Activated CD4-positive, alpha-beta memory T cell treated with anti-CD3 and anti-CD28 coated beads, Interleukin-2, amount 10 ng/mL, durations not matched to agents 7 days and 5 days (primary cell): ENCODE measurements at regions not wholly inside any gene's neighbourhood (a gene's known extent, or its start where the extent isn't known, plus 50 kb on each side); places are given as distances from the start of the nearest gene placed in this dataset.

Experiments used
- CTCF ChIA-PET: fragments of 350-600 bp; sonication (Branson Sonifier 250); formaldehyde crosslinking; loops from one replicate; lab custom pipeline; 2021; ENCODE audit warnings: antibody characterized with exemption, inconsistent platforms; lab: Charles Lee
- POLR2A ChIA-PET: fragments of 350-600 bp; sonication (Branson Sonifier 250); formaldehyde crosslinking; loops from one replicate; lab custom pipeline; 2021; ENCODE audit warnings: antibody characterized with exemption; lab: Charles Lee
- DNase-seq: peaks from one replicate; pipeline ENCODE4 v3.0.0-alpha.2; 2020
- H3K27ac Mint-ChIP-seq: one replicate; pipeline ENCODE4 v1.8.0; 2021; ENCODE audit warnings: mild to moderate bottlenecking, mixed read lengths
- H3K27me3 Mint-ChIP-seq: one replicate; pipeline ENCODE4 v1.8.0; 2021; ENCODE audit warnings: mixed read lengths
- H3K36me3 Mint-ChIP-seq: one replicate; pipeline ENCODE4 v1.8.0; 2021; ENCODE audit warnings: low read depth, mixed read lengths
- H3K4me1 Mint-ChIP-seq: one replicate; pipeline ENCODE4 v1.8.0; 2021; ENCODE audit warnings: mixed read lengths
- H3K4me3 Mint-ChIP-seq: one replicate; pipeline ENCODE4 v1.8.0; 2021; ENCODE audit warnings: mild to moderate bottlenecking, mixed read lengths
- H3K9me3 Mint-ChIP-seq: one replicate; pipeline ENCODE4 v1.8.0; 2021; ENCODE audit warnings: mixed read lengths

DNA sequence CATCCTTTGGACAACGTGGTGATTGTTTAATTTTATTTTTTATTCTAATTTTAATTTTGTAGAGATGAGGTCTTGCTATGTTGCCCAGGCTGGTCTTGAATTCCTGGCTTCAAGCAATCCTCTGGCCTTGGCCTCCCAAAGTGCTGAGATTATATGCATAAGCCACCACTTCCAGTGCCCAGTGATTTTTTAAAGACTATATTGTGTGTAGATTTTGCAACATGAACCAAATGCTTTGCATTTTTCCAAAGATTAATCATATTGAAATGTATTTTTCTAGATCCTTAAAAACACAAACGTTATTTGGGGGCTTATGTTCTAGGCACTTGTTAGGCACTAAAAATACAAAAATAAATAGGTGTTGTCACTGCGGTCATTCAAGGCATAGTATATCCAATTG is 117.6 kb upstream of the CCN2 start:
- no peak overlapping the region for H3K27ac Mint-ChIP-seq
- no peaks in the 10 kb centered on the region for H3K4me1 Mint-ChIP-seq
- no peaks in the 10 kb centered on the region for H3K36me3 Mint-ChIP-seq
- no peak for DNase-seq
- H3K9me3 Mint-ChIP-seq = no peaks in the 10 kb centered on the region
- POLR2A ChIA-PET = no interaction called here
- H3K4me3 Mint-ChIP-seq = no peak overlapping the region
- CTCF ChIA-PET = no interaction called here
- H3K27me3 Mint-ChIP-seq = no peaks in the 10 kb centered on the region

DNA sequence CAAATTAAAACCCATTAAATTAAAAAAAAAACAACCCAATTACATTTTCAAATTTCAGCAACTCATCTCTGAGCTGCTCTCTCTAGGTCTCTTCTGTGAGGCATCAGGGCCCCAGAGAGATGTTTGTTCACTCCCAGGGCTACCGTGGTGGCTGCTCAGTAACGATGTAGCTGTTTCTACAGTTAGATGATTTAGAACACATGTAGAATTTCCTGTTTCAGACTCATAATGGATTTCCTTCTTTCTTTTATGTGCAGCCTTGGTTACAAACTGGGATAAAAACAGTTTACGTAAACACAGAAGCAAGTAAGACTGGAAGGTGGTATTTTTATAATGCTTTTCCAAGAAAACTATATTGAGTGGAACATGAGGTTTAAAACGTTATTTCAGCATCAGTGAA is 116.1 kb upstream of the CCN2 start:
- Mint-ChIP-seq H3K36me3 (no peaks in the 10 kb centered on the region), H3K9me3 (no peaks in the 10 kb centered on the region), H3K4me3 (no peak overlapping the region), H3K27ac (no peak overlapping the region), H3K4me1 (no peaks in the 10 kb centered on the region), H3K27me3 (no peaks in the 10 kb centered on the region)
- ChIA-PET CTCF (no interaction called here), POLR2A (no interaction called here)
- DNase-seq = no peak

DNA sequence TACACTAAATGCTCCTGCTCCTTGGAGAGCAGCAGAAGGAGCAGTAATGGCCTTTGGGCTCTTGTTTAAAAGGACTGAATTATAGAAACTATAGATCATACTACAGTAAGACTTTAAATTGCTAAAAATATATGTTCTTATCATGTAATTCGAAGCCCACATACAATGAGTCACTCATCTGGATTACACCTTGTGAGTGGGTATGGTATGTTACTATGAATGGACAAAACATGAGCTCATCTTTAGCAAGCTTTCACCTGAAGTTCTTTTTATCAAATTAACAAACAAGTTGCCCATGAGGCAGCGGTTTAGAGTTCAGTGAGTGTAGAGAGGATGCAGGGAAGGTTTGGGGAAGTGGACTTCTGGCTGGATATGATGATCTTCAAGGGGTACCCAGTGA is 114.4 kb upstream of the CCN2 start:
- no peaks in the 10 kb centered on the region for H3K27me3 Mint-ChIP-seq
- no peak for DNase-seq
- H3K4me3 Mint-ChIP-seq = no peak overlapping the region
- no peaks in the 10 kb centered on the region for H3K36me3 Mint-ChIP-seq
- POLR2A ChIA-PET = no interaction called here
- no peaks in the 10 kb centered on the region for H3K9me3 Mint-ChIP-seq
- H3K4me1 Mint-ChIP-seq = no peaks in the 10 kb centered on the region
- H3K27ac Mint-ChIP-seq = no peak overlapping the region
- CTCF ChIA-PET = no interaction called here

DNA sequence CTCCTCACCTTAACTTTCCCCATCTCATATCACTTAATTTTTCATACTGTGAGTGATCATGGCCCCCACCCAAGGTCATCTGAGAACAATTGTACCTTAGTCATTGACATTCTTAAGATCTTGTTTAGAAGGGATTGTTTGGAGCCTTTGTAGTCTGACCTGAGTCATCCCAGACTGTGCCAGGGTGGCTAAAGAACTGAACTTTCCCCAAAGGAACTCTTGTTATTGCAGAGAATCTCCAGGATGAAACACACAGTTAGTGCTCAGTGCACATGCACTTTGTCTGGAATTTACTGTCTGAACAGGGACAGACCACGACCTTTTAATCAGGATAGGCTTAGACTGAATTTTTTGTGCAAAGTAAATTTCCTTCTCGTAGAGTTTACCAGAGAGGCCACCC is 112.6 kb upstream of the CCN2 start:
- DNase-seq = no peak
- Mint-ChIP-seq H3K4me3 (no peak overlapping the region), H3K9me3 (no peaks in the 10 kb centered on the region), H3K36me3 (no peaks in the 10 kb centered on the region), H3K27me3 (no peaks in the 10 kb centered on the region), H3K27ac (no peak overlapping the region), H3K4me1 (no peaks in the 10 kb centered on the region)
- CTCF ChIA-PET = no interaction called here
- POLR2A ChIA-PET = no interaction called here

DNA sequence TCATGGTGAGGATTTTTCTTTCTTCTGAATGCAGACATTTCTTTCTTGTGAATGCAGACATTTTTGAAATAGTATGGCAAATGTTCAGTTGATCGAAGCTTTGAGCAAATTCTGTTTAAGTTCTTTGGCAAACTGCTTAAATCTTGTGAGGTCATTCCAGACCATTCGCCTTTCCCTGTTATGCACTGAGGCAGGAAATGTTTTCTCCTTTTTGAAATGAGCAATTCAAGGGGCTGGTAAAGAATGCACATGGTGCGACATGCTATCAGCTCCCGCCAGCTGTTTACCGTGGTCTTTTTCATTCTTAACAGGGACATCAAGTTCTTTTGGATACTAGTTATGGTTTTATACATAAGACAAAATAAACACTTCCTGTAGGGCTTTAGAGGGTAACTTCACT is 112.0 kb upstream of the CCN2 start:
- Mint-ChIP-seq H3K4me1 (no peaks in the 10 kb centered on the region), H3K4me3 (no peak overlapping the region), H3K27ac (no peak overlapping the region), H3K36me3 (no peaks in the 10 kb centered on the region), H3K27me3 (no peaks in the 10 kb centered on the region), H3K9me3 (no peaks in the 10 kb centered on the region)
- ChIA-PET POLR2A (no interaction called here), CTCF (no interaction called here)
- DNase-seq = no peak

DNA sequence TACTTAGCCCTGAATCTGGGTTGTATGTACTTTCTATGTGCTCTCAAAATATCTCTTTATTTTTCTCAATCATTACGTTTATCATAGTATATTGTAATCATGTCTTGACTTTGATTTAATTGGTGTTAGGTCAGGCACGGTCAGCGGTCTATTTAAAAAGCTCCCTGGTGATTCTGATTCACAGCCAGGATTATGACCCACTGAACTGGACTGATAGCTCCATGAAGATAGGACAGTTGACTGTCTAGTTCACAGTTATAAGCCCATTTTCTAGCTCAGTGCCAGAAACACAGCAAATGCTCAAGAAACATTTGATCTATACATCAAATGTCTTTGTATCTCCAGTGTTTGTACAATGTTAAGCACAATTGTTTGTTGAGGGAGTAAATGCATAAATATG is 111.5 kb upstream of the CCN2 start:
- no peak for DNase-seq
- H3K27me3 Mint-ChIP-seq = no peaks in the 10 kb centered on the region

DNA sequence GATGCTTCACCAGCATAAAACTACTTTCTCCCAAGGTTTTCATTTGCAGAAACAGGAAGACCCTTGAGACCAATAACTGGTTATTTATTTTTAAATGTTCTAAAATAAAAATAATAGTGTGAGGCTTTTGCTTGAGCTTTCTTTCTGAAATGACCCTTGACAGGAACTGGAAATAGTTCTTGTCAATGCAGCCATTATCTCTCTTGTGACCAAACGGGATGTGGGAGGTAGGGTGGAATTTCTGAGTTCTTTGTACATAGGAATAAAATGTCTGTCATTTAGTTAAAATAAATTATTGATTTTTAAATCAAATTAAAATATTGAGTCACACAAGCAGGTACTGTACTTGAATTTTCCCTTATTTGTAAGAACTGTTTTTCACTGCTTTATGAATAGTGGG is 110.2 kb upstream of the CCN2 start:
- ChIA-PET POLR2A (no interaction called here), CTCF (no interaction called here)
- Mint-ChIP-seq H3K27ac (no peak overlapping the region), H3K36me3 (no peaks in the 10 kb centered on the region), H3K9me3 (no peaks in the 10 kb centered on the region), H3K27me3 (no peaks in the 10 kb centered on the region), H3K4me1 (no peaks in the 10 kb centered on the region), H3K4me3 (no peak overlapping the region)
- DNase-seq = no peak

More for the DNA sequence above, 111.5 kb upstream of the CCN2 start:
- Mint-ChIP-seq H3K4me3 (no peak overlapping the region), H3K36me3 (no peaks in the 10 kb centered on the region), H3K27ac (no peak overlapping the region), H3K9me3 (no peaks in the 10 kb centered on the region), H3K4me1 (no peaks in the 10 kb centered on the region)
- ChIA-PET POLR2A (no interaction called here), CTCF (no interaction called here)

DNA sequence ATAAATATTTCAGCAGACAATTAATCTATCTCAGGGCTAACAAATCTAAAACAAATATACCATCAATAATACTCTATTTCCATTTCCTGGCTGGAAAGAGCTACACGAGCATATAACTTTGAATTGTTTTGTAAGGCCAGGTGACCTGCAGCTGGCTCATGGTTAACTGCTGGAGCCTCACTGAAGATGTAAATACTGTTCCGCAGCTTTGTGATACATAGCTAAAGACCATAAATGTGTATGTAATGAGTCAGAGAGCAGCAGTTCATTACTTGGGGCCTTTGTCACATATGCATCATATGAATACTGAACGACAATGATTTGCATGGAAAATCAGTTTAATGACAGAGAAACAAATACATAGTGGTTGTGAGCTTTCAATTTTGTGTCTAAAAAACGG is 109.4 kb upstream of the CCN2 start:
- no peaks in the 10 kb centered on the region for H3K4me1 Mint-ChIP-seq
- no peaks in the 10 kb centered on the region for H3K36me3 Mint-ChIP-seq
- CTCF ChIA-PET = no interaction called here
- H3K9me3 Mint-ChIP-seq = no peaks in the 10 kb centered on the region
- DNase-seq = no peak
- no peak overlapping the region for H3K4me3 Mint-ChIP-seq
- H3K27ac Mint-ChIP-seq = no peak overlapping the region
- POLR2A ChIA-PET = no interaction called here
- no peaks in the 10 kb centered on the region for H3K27me3 Mint-ChIP-seq

DNA sequence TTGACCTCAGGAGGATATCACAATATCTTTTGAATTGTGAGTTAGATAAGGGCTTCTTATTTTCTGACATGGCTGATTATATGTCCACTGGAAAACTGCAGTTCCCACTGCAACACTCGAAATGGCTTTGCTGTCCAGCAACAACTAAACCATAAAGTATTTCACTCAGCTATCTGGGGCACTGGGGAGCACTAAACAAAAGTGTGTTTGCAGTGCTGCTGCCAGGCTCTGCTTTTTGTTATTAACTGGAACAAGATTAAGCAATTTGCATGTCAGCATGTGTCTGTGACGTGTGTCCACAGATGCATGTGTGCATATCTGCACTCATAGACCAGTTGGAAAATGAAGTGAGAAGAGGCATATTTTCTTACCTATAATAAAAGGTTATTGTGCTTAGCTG is 107.8 kb upstream of the CCN2 start:
- no peaks in the 10 kb centered on the region for H3K4me1 Mint-ChIP-seq
- H3K27ac Mint-ChIP-seq = no peak overlapping the region
- ChIA-PET CTCF (no interaction called here), POLR2A (no interaction called here)
- H3K9me3 Mint-ChIP-seq = no peaks in the 10 kb centered on the region
- H3K36me3 Mint-ChIP-seq = no peaks in the 10 kb centered on the region
- no peak overlapping the region for H3K4me3 Mint-ChIP-seq
- no peaks in the 10 kb centered on the region for H3K27me3 Mint-ChIP-seq
- DNase-seq = no peak

DNA sequence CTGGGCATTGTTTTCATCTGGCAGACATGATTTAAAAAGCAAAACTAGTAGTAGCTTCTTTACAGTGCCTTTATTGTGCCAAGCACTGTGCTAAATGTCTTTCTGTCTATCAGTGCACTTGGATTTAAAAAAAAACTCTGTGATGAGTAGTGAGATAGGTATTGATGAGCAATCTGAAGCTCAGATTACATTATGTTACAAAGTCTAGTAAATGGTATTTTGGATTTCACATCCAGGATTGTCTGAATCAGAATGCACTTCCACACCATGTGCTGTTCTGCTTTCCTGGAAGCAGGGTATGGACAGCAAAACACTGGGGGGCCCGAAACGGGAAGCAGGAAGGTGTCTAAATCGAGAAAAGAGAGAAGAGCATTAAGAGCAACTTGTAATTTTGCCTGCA is 103.4 kb upstream of the CCN2 start:
- Mint-ChIP-seq H3K4me3 (no peak overlapping the region), H3K36me3 (no peaks in the 10 kb centered on the region), H3K4me1 (no peaks in the 10 kb centered on the region), H3K27ac (no peak overlapping the region), H3K27me3 (no peaks in the 10 kb centered on the region), H3K9me3 (no peaks in the 10 kb centered on the region)
- POLR2A ChIA-PET = no interaction called here
- CTCF ChIA-PET = no interaction called here
- no peak for DNase-seq

DNA sequence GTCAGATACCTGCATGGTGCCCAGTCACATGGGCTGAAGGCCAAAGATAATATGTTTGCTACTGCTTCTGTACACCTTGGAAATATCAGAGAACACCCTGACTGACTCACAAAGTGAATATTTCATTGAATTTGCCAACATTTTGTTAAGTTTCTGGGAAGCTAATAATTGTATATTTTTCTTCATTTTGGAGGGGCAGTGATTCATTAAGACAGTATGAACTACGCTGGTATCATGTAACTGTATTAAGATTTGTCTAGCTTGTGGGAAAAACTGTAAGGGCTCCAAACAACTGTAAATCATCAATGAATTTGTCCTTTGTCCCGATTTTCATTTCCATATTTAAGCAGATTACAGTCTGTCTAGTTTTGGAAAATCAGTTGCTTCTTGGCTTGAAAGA is 102.3 kb upstream of the CCN2 start:
- no peaks in the 10 kb centered on the region for H3K27me3 Mint-ChIP-seq
- POLR2A ChIA-PET = no interaction called here
- CTCF ChIA-PET = no interaction called here
- DNase-seq = no peak
- H3K4me1 Mint-ChIP-seq = no peaks in the 10 kb centered on the region
- H3K36me3 Mint-ChIP-seq = no peaks in the 10 kb centered on the region
- H3K27ac Mint-ChIP-seq = no peak overlapping the region
- H3K4me3 Mint-ChIP-seq = no peak overlapping the region
- H3K9me3 Mint-ChIP-seq = no peaks in the 10 kb centered on the region

DNA sequence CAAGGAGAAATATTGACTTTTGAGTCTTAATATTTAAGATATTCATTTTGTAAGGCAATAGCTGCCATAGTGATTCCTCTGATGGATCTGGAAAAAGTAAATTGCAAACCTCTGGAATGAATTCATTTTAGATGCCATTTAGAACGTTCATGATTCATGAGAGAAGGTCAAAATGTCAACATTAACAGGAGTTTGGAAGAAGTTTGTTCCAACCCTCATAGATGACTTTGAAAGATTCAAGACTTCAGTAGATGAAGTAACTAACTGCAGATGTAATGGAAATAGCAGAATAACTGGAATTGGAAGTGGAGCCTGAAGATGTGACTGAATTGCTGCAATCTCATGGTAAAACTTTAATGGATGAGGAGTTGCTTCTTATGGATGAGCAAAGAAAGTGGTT is 100.9 kb upstream of the CCN2 start:
- Mint-ChIP-seq H3K27me3 (no peaks in the 10 kb centered on the region), H3K4me3 (no peak overlapping the region), H3K9me3 (no peaks in the 10 kb centered on the region), H3K36me3 (no peaks in the 10 kb centered on the region), H3K4me1 (no peaks in the 10 kb centered on the region), H3K27ac (no peak overlapping the region)
- no peak for DNase-seq
- CTCF ChIA-PET = no interaction called here
- POLR2A ChIA-PET = no interaction called here

DNA sequence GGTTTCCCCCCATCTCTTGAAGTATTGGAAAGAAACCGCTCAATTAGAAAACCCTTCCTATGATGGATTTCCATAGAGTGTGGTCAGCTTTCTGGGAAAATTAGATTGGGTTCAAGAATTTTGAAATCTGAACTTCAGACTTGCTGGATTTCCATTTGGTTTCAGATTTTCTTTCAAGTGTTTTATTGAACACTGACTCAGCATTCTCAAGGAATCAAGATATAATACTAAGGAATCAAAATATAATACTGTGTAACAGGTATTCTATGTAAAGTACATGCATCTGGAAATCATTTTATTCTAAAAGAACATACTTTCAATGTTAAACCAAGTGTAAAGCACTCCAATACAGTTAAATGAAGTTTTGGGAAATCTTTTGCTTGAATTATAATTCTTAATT is 94.7 kb upstream of the CCN2 start:
- no peak for DNase-seq
- no peaks in the 10 kb centered on the region for H3K9me3 Mint-ChIP-seq
- no peaks in the 10 kb centered on the region for H3K4me1 Mint-ChIP-seq
- ChIA-PET POLR2A (no interaction called here), CTCF (no interaction called here)
- H3K27ac Mint-ChIP-seq = no peak overlapping the region
- H3K4me3 Mint-ChIP-seq = no peak overlapping the region
- no peaks in the 10 kb centered on the region for H3K27me3 Mint-ChIP-seq
- no peaks in the 10 kb centered on the region for H3K36me3 Mint-ChIP-seq

DNA sequence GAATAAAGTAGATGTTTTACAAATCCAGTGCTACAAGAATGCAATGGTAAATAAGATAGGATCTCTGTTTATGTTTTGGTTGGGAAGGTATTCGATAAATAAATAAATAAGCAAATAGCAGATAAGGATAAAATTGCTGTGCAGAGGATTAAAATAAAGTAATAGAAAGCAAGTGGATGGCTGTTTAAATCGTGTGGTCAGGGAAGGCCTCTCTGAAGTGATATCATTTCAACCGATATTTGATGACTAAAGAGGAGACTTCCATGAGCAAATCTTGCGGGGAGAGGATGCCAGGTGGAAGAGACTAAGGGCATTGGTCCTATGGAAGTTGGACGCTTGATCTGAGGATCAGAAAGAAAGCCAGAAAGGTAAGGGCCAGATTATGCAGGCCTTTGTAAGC is 92.0 kb upstream of the CCN2 start:
- no peak overlapping the region for H3K27ac Mint-ChIP-seq
- H3K27me3 Mint-ChIP-seq = no peaks in the 10 kb centered on the region
- H3K9me3 Mint-ChIP-seq = no peaks in the 10 kb centered on the region
- ChIA-PET CTCF (no interaction called here), POLR2A (no interaction called here)
- H3K4me1 Mint-ChIP-seq = no peaks in the 10 kb centered on the region
- no peaks in the 10 kb centered on the region for H3K36me3 Mint-ChIP-seq
- H3K4me3 Mint-ChIP-seq = no peak overlapping the region
- no peak for DNase-seq

DNA sequence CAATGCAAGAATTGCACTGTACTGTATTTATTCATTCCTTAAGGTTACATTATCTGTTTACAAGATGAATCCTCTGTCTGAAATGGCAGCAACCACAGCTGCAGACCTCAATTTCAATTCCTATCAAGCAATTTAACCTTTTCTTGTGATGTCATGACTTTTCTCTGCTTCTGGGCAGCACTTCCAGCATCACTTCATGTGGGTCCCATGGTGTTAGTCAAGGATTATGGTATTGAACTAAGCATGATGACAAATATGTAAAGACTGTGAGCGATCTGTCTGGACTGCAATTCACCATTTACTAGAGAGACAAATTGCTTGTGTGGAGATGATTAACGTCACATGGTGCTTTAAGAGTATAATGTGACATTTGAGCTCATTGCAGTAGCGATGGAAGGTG is 90.5 kb upstream of the CCN2 start:
- Mint-ChIP-seq H3K4me1 (no peaks in the 10 kb centered on the region), H3K9me3 (no peaks in the 10 kb centered on the region), H3K4me3 (no peak overlapping the region), H3K27me3 (no peaks in the 10 kb centered on the region), H3K36me3 (no peaks in the 10 kb centered on the region), H3K27ac (no peak overlapping the region)
- POLR2A ChIA-PET = interaction anchor here (0.6 kb wide), 1 partner anchor 237 kb away, joined by 3 read pairs; no protein-coding TSS in a partner anchor
- DNase-seq = no peak
- CTCF ChIA-PET = no interaction called here
